ENCODE measurements at regions not wholly inside any gene's neighbourhood (a gene's known extent, or its start where the extent isn't known, plus 50 kb on each side); places are given as distances from the start of the nearest gene placed in this dataset.

DNA sequence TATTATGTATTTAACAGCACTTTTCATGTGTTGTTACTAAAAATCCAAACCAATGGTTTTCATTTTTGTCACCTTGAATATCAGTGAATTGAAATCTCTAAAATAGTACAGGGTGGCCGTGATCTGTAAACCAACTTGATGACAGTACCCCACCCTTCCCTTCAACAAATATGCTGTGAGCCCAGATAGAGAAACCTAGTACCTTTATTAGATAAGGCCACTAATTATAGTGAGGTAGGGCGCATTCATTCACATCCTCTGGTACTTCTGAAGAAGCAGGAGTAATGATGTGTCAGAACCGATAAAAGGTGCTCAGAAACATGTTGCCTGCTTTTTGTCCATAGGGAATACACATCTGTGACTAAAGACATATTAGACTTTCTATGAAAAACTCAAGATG is 409.5 kb downstream of the GJA1 start:
- Histone ChIP-seq H3K9me3 (ENCODE audit: control insufficient read depth in 2 of 3, insufficient read depth in 1 of 3, low read length in 3 of 3) (no peaks in the 10 kb centered on the region), H3K4me3 (ENCODE audit: low read length in 3 of 3) (no peak overlapping the region), H3K4me1 (ENCODE audit: control insufficient read depth in 2 of 3, insufficient read depth in 2 of 3, low read depth in 1 of 3, low read length in 3 of 3) (no peaks in the 10 kb centered on the region), H3K27ac (ENCODE audit: low read depth in 2 of 2, low read length in 2 of 2) (no peak overlapping the region), H3K9ac (ENCODE audit: low read length in 3 of 3) (no peak overlapping the region), H3K36me3 (ENCODE audit: control insufficient read depth in 2 of 3, insufficient read depth in 3 of 3, low read length in 3 of 3) (no peaks in the 10 kb centered on the region), H3K27me3 (ENCODE audit: control insufficient read depth, insufficient read depth, low read length) (no peaks in the 10 kb centered on the region)
- intact Hi-C loops (cut with DNase I), result no loop called here
- FAIRE-seq, result no peak
- no peak for DNase-seq
- TF ChIP-seq, protein P1, sequence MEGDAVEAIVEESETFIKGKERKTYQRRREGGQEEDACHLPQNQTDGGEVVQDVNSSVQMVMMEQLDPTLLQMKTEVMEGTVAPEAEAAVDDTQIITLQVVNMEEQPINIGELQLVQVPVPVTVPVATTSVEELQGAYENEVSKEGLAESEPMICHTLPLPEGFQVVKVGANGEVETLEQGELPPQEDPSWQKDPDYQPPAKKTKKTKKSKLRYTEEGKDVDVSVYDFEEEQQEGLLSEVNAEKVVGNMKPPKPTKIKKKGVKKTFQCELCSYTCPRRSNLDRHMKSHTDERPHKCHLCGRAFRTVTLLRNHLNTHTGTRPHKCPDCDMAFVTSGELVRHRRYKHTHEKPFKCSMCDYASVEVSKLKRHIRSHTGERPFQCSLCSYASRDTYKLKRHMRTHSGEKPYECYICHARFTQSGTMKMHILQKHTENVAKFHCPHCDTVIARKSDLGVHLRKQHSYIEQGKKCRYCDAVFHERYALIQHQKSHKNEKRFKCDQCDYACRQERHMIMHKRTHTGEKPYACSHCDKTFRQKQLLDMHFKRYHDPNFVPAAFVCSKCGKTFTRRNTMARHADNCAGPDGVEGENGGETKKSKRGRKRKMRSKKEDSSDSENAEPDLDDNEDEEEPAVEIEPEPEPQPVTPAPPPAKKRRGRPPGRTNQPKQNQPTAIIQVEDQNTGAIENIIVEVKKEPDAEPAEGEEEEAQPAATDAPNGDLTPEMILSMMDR (IDR thresholded peaks at IDR 0.05; ENCODE audit: borderline replicate concordance, extremely low read depth, insufficient read depth), result no peak

DNA sequence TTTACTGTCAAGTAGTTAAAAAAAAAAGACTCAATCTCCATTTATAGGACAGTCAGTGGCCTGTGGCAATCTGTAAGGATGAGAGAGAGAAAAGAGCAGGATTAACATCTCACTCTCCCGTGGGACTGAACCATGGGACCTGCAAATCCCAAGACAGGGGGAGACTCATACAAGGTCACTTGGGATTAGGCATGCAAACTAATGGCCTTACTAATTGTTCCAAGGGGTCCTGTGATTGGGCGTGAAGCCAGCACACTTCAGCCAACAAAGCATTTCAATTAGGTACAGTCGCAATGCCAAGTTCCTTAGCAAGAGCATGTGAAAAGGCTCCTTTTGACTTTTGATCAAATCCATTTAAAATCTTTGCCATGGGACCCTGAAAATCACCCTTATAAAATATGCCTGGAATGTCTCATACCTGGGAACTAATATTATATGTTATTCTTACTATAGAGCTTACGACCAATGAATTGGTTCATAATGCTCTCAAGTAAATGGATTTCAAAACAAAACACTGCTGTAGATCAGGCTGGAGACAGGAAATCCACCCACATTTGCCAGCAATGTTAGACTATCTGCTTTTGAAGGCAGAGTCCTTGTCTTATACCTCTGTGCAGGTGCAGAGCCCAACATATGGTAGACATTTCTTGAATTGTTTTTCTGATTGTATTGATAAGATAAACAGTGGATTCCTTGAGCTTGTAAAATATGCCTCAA is 412.5 kb downstream of the GJA1 start:
- FAIRE-seq, result no peak
- Histone ChIP-seq H3K9me3 (ENCODE audit: control insufficient read depth in 2 of 3, insufficient read depth in 1 of 3, low read length in 3 of 3) (no peaks in the 10 kb centered on the region), H3K36me3 (ENCODE audit: control insufficient read depth in 2 of 3, insufficient read depth in 3 of 3, low read length in 3 of 3) (no peaks in the 10 kb centered on the region), H3K27me3 (ENCODE audit: control insufficient read depth, insufficient read depth, low read length) (no peaks in the 10 kb centered on the region), H3K4me1 (ENCODE audit: control insufficient read depth in 2 of 3, insufficient read depth in 2 of 3, low read depth in 1 of 3, low read length in 3 of 3) (no peaks in the 10 kb centered on the region), H3K27ac (ENCODE audit: low read depth in 2 of 2, low read length in 2 of 2) (no peak overlapping the region), H3K4me3 (ENCODE audit: low read length in 3 of 3) (no peak overlapping the region), H3K9ac (ENCODE audit: low read length in 3 of 3) (no peak overlapping the region)
- DNase-seq, result no peak
- intact Hi-C loops (cut with DNase I), result no loop called here
- TF ChIP-seq, protein P1 (IDR thresholded peaks at IDR 0.05; ENCODE audit: borderline replicate concordance, extremely low read depth, insufficient read depth), result no peak

DNA sequence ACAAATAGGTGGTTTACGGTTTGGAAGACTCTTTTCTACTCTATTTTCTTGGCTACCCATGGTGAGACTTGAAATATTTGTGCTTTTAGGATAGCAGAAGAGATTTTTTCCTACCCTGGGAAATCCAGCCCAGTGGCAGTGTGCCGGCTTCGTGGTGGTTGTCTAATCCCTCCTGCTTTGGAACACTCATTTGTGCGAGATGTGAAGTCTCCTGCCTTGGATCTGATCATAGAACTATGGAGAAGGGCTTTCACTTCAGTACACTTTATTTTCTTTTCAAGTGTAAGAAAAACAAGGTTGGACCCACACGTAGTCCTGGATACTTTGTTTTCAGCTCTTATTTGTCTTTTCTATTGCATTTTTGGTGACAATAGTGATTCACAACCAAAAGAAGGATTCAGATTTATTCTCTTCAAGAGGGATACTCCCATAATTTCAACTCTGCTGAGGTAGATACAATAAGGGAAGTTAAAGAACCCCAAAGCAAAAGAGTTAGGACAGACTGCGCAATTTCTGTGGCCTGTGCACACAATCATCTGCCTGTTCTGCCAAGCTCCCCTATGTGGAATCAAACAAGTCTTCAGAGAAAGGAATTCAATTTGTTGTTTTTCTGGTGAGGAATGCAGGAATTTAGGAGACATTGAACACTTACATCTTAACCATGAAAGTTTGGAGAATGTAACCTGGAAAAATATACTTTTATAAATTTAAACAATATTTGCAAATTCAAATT is 413.2 kb downstream of the GJA1 start:
- DNase-seq (no peak), FAIRE-seq (no peak)
- Histone ChIP-seq H3K27me3 (ENCODE audit: control insufficient read depth, insufficient read depth, low read length) (no peaks in the 10 kb centered on the region), H3K4me3 (ENCODE audit: low read length in 3 of 3) (no peak overlapping the region), H3K4me1 (ENCODE audit: control insufficient read depth in 2 of 3, insufficient read depth in 2 of 3, low read depth in 1 of 3, low read length in 3 of 3) (no peaks in the 10 kb centered on the region), H3K36me3 (ENCODE audit: control insufficient read depth in 2 of 3, insufficient read depth in 3 of 3, low read length in 3 of 3) (no peaks in the 10 kb centered on the region), H3K27ac (ENCODE audit: low read depth in 2 of 2, low read length in 2 of 2) (no peak overlapping the region), H3K9me3 (ENCODE audit: control insufficient read depth in 2 of 3, insufficient read depth in 1 of 3, low read length in 3 of 3) (no peaks in the 10 kb centered on the region), H3K9ac (ENCODE audit: low read length in 3 of 3) (no peak overlapping the region)
- intact Hi-C loops (cut with DNase I), result no loop called here
- TF ChIP-seq, protein P1 (IDR thresholded peaks at IDR 0.05; ENCODE audit: borderline replicate concordance, extremely low read depth, insufficient read depth), result no peak
